Loucy (cell line): ENCODE measurements at regions not wholly inside any gene's neighbourhood (a gene's known extent, or its start where the extent isn't known, plus 50 kb on each side); places are given as distances from the start of the nearest gene placed in this dataset.

ENCODE experiments used
- EZH2phosphoT487 ChIP-seq: fragments of 200-600 bp; IDR thresholded peaks from 2 replicates; pipeline ENCODE4 v1.6.1; 2018; ENCODE audit warnings: antibody characterized with exemption, mild to moderate bottlenecking, moderate library complexity, borderline replicate concordance
- TF ChIP-seq, protein P1 (sequence below): fragments of 200-600 bp; sonication (generic); conservative IDR thresholded peaks from 2 replicates; pipeline ENCODE4 v1.5.1; 2014; ENCODE audit warnings: mild to moderate bottlenecking, antibody characterized with exemption, low read length

DNA sequence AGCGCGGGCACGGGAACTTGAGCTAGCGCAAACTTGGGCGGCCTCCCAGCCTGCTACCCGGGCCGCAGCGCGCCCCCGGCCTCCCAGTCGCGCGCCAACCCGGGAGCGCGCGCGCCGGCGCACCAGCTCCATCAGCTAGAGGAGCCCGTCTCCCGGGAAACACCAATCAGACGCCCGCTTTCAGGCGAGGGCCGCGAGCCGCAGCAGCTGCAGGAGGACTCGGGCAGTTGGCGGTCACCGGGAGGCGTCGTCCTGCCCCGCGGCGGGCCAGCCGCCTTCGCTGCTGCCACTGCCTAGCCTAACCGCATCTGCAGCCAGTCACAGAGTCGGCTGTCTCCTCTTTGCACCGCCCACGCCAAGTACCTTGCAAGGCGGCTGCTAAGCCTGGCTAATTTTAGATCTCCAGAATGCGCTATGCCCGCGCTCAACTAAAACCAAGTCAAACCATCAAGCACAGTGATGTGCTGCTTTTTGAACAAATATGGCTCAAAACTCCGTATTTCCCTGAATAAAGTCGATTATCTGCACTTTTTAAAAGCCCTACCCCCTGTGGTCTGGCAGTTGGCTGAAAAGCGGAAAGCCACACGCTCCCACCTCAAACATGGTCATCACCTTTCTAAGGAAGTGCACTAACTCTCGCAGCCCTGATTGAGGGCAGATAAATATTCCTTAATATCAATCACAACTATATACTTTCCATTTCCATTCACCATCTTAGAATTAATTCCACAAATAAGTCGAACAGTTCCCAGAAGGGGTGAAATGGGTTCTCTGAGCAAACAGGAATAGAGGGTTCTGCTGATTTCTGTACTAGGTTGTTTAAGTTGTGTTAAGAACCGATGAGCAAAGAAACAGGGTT lies 221.8 kb downstream of the MEF2C start:
- TF ChIP-seq, protein P1, sequence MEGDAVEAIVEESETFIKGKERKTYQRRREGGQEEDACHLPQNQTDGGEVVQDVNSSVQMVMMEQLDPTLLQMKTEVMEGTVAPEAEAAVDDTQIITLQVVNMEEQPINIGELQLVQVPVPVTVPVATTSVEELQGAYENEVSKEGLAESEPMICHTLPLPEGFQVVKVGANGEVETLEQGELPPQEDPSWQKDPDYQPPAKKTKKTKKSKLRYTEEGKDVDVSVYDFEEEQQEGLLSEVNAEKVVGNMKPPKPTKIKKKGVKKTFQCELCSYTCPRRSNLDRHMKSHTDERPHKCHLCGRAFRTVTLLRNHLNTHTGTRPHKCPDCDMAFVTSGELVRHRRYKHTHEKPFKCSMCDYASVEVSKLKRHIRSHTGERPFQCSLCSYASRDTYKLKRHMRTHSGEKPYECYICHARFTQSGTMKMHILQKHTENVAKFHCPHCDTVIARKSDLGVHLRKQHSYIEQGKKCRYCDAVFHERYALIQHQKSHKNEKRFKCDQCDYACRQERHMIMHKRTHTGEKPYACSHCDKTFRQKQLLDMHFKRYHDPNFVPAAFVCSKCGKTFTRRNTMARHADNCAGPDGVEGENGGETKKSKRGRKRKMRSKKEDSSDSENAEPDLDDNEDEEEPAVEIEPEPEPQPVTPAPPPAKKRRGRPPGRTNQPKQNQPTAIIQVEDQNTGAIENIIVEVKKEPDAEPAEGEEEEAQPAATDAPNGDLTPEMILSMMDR, result no peak
- no peak for TF ChIP-seq EZH2phosphoT487
